T-cell (primary cell): ENCODE measurements at regions not wholly inside any gene's neighbourhood (a gene's known extent, or its start where the extent isn't known, plus 50 kb on each side); places are given as distances from the start of the nearest gene placed in this dataset.
"Not testable (repeated sequence)": the region's sequence is repeated elsewhere in the genome, so short reads cannot be mapped to it uniquely, and the experiment has no call there.

Experiments
- ATAC-seq, 4 experiments: fragments of 200-7000 bp in 3 of 4; fragments of 150-1000 bp in 1 of 4; cut with Tn5 transposase; replicated peaks in 1 of 4; 1 replicate in 3 of 4; 2 replicates in 1 of 4; pipeline ENCODE4 v1.10.0; 2021; ENCODE audit warnings: moderate library complexity in 3 of 4, mild to moderate bottlenecking in 2 of 4, moderate number of reproducible peaks in 1 of 4
- CTCF ChIA-PET, 2 donors: fragments of 300-600 bp; sonication (Branson Sonifier 250); formaldehyde crosslinking; loops; one replicate each; lab custom pipeline; 2022; ENCODE audit warnings: antibody characterized with exemption in 2 of 2; lab: Charles Lee
- POLR2A ChIA-PET, 2 donors: fragments of 300-600 bp; sonication (Branson Sonifier 250); formaldehyde crosslinking; loops; one replicate each; lab custom pipeline; 2022; ENCODE audit warnings: antibody characterized with exemption in 2 of 2; lab: Charles Lee
- DNase-seq, 35 experiments: peaks; one replicate each; pipeline versions ENCODE4 v3.0.0 to v3.0.0-alpha.2; 2013 to 2023
- H3K27ac ChIP-seq: one replicate; pipeline ENCODE4 v1.5.1; 2013; ENCODE audit warnings: low read length
- H3K27me3 ChIP-seq, 2 experiments: replicated peaks in 1 of 2; 1 replicate in 1 of 2; 2 replicates in 1 of 2; pipeline versions ENCODE4 v1.6.1 to v1.7.0; 2013; ENCODE audit warnings: low read length in 1 of 2, mixed read lengths in 1 of 2; ENCODE audit not compliant: control insufficient read depth in 2 of 2, insufficient read depth in 2 of 2; ENCODE audit errors: extremely low read depth in 1 of 2
- H3K36me3 ChIP-seq, 2 donors: 1 replicate in 1 of 2; 2 replicates in 1 of 2; pipeline versions ENCODE4 v1.6.1 to v1.7.0; 2013; ENCODE audit warnings: low read length in 1 of 2; ENCODE audit not compliant: control insufficient read depth in 2 of 2, insufficient read depth in 1 of 2; ENCODE audit errors: extremely low read depth in 1 of 2
- H3K4me1 ChIP-seq, 2 experiments: 1 replicate in 1 of 2; 2 replicates in 1 of 2; pipeline versions ENCODE4 v1.6.1 to v1.7.0; 2013; ENCODE audit warnings: low read length in 2 of 2, mixed read lengths in 1 of 2; ENCODE audit not compliant: insufficient read depth in 2 of 2, control insufficient read depth in 1 of 2; ENCODE audit errors: extremely low read depth in 1 of 2
- H3K4me3 ChIP-seq, 2 donors: 1 replicate in 1 of 2; 2 replicates in 1 of 2; pipeline versions ENCODE4 v1.5.1 to v1.7.0; 2013; ENCODE audit warnings: mild to moderate bottlenecking in 2 of 2, low read length in 1 of 2, moderate library complexity in 1 of 2; ENCODE audit not compliant: control insufficient read depth in 1 of 2; ENCODE audit errors: extremely low read depth in 1 of 2
- H3K9me3 ChIP-seq: 2 replicates; pipeline ENCODE4 v1.7.0; 2013
- H3K27ac Mint-ChIP-seq, 2 donors: one replicate each; pipeline ENCODE4 v1.8.0; 2020 to 2021; ENCODE audit warnings: mild to moderate bottlenecking in 2 of 2, mixed read lengths in 2 of 2
- H3K27me3 Mint-ChIP-seq, 2 donors: one replicate each; pipeline ENCODE4 v1.8.0; 2021 to 2022; ENCODE audit warnings: mixed read lengths in 2 of 2
- H3K36me3 Mint-ChIP-seq: one replicate; pipeline ENCODE4 v1.8.0; 2021; ENCODE audit warnings: mixed read lengths
- H3K4me1 Mint-ChIP-seq, 3 donors: one replicate each; pipeline ENCODE4 v1.8.0; 2020 to 2022; ENCODE audit warnings: mixed read lengths in 3 of 3, mild to moderate bottlenecking in 1 of 3
- H3K4me3 Mint-ChIP-seq, 3 donors: one replicate each; pipeline ENCODE4 v1.8.0; 2020 to 2022; ENCODE audit warnings: mild to moderate bottlenecking in 3 of 3, mixed read lengths in 3 of 3, moderate library complexity in 3 of 3
- H3K9me3 Mint-ChIP-seq, 3 donors: one replicate each; pipeline ENCODE4 v1.8.0; 2020 to 2022; ENCODE audit warnings: mixed read lengths in 3 of 3
- WGBS: methylation state at CpG from one replicate; pipeline ENCODE4 v1.1.5; 2013; ENCODE audit warnings: missing lambda C conversion rate; ENCODE audit not compliant: insufficient coverage; 5-methylcytosine and 5-hydroxymethylcytosine counted together

DNA sequence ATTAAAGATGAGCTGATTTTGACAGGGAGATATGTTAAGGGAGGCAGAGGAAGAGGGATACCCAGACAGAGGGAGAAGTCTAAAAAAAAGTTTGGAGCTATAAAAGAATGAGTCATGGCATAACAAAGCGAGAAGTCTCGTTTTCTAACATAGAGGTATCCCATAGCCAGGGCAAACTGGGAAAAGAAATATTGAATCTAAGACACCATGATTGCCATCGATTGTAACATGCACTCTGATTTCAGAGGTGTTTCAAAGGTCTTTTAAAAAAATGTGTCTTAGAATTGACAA lies 110.7 kb downstream of the MDH1 start:
- Histone ChIP-seq H3K27me3 (no peaks in the 10 kb centered on the region), H3K4me1 (no peaks in the 10 kb centered on the region), H3K9me3 (no peaks in the 10 kb centered on the region), H3K36me3 (no peaks in the 10 kb centered on the region), H3K4me3 (no peak overlapping the region), H3K27ac (no peak overlapping the region)
- CTCF ChIA-PET, result interaction anchor here (0.6 to 2.6 kb wide), 10 partner anchors 76 to 186 kb away, joined by 3 to 47 read pairs (median 6); no protein-coding TSS in a partner anchor
- WGBS, result 82% methylated on average over 3 of the region's 3 CpGs
- no peak overlapping the region for H3K4me3 Mint-ChIP-seq
- no peak overlapping the region for H3K27ac Mint-ChIP-seq
- H3K9me3 Mint-ChIP-seq, result no peaks in the 10 kb centered on the region
- ATAC-seq, result no peak
- POLR2A ChIA-PET, result interaction anchor here (0.7 to 0.9 kb wide), 2 partner anchors 142 to 246 kb away, joined by 3 read pairs; partner anchors contain the start of gene UGP2 (in 1 of the 2)
- no peaks in the 10 kb centered on the region for H3K27me3 Mint-ChIP-seq
- no peak for DNase-seq
- peaks cover 0 to 3% (median 0%) of the 10 kb centered on the region in 3 donors for H3K4me1 Mint-ChIP-seq
- H3K36me3 Mint-ChIP-seq, result no peaks in the 10 kb centered on the region

DNA sequence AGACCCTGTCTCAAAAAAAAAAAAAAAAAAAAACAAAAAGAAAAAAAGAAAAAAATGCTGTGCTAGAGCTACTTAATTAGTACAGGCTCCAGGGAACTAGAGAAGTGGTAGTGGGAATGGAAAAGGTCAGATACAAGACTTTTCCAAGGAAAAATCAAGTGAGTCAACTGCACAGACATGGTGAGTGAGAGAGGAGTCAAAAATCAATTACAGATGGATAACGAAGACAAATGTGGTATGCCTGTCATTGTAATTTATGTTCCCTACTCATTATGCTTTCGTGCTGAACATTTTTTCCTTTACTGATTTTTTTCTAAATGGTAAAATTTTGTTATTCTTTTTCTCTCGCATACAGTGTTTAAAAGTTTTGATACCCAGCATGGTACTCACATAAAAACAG lies 111.5 kb downstream of the MDH1 start:
- H3K4me1 Mint-ChIP-seq, result peaks cover 0 to 3% (median 0%) of the 10 kb centered on the region in 3 donors
- Histone ChIP-seq H3K27ac (no peak overlapping the region), H3K27me3 (no peaks in the 10 kb centered on the region), H3K36me3 (no peaks in the 10 kb centered on the region), H3K9me3 (no peaks in the 10 kb centered on the region), H3K4me1 (no peaks in the 10 kb centered on the region), H3K4me3 (no peak overlapping the region)
- no CpG with 5 or more reads among the region's 3 CpGs for WGBS
- DNase-seq (no peak), ATAC-seq (no peak)
- peaks cover 0 to 1% of the 10 kb centered on the region in 2 donors for H3K27me3 Mint-ChIP-seq
- CTCF ChIA-PET, result interaction anchor here (0.6 to 2.6 kb wide), 6 partner anchors 77 to 162 kb away, joined by 3 to 47 read pairs (median 6); no protein-coding TSS in a partner anchor
- H3K9me3 Mint-ChIP-seq, result no peaks in the 10 kb centered on the region
- no peaks in the 10 kb centered on the region for H3K36me3 Mint-ChIP-seq
- H3K4me3 Mint-ChIP-seq, result no peak overlapping the region
- POLR2A ChIA-PET, result interaction anchor here in 1 of 2 donors (0.6 to 0.9 kb wide), 2 partner anchors 141 to 759 kb away, joined by 3 to 5 read pairs; partner anchors contain the start of gene UGP2
- no peak overlapping the region for H3K27ac Mint-ChIP-seq

DNA sequence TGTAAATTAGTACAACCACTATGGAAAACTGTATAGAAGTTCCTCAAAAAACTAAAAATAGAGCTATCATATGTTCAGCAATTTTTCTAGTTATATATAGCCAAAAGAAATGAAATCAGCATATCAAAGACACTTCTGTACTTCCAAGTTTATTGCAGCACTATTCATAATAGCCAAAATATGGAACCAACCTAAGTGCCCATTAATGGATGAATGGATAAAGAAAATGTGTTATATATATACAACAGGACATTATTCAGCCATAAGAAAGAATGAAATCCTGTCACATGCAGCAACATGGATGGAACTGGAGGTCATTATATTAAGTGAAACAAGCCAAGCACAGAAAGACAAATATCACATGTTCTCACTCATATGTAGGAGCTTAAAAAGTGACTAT lies 112.6 kb downstream of the MDH1 start:
- POLR2A ChIA-PET, result interaction anchor here in 1 of 2 donors (0.6 kb wide), 1 partner anchor 156 kb away, joined by 5 read pairs; no protein-coding TSS in a partner anchor
- CTCF ChIA-PET, result interaction anchor here (0.5 to 1.3 kb wide), 2 partner anchors 63 to 160 kb away, joined by 4 to 5 read pairs; no protein-coding TSS in a partner anchor
- Mint-ChIP-seq H3K4me3 (no peak overlapping the region), H3K4me1 (peaks cover 0 to 3% (median 0%) of the 10 kb centered on the region in 3 donors), H3K27ac (no peak overlapping the region), H3K36me3 (no peaks in the 10 kb centered on the region), H3K9me3 (no peaks in the 10 kb centered on the region), H3K27me3 (peaks cover 0 to 5% of the 10 kb centered on the region in 2 donors)
- Histone ChIP-seq H3K27me3 (no peaks in the 10 kb centered on the region), H3K27ac (no peak overlapping the region), H3K4me3 (no peak overlapping the region), H3K9me3 (no peaks in the 10 kb centered on the region), H3K36me3 (no peaks in the 10 kb centered on the region), H3K4me1 (no peaks in the 10 kb centered on the region)
- DNase-seq, result no peak
- ATAC-seq, result no peak

DNA sequence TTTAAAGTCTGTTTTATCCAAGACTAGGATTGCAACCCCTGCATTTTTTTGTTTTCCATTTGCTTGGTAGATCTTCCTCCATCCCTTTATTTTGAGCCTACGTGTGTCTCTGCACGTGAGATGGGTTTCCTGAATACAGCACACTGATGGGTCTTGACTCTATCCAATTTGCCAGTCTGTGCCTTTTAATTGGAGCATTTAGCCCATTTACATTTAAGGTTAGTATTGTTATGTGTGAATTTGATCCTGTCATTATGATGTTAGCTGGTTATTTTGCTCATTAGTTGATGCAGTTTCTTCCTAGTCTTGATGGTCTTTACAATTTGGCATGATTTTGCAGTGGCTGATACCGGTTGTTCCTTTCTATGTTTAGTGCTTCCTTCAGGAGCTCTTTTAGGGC lies 117.3 kb downstream of the MDH1 start:
- H3K4me1 ChIP-seq, H3K36me3 Mint-ChIP-seq, H3K36me3 ChIP-seq, H3K27ac Mint-ChIP-seq, H3K27me3 ChIP-seq, H3K4me1 Mint-ChIP-seq, DNase-seq, ATAC-seq, H3K9me3 Mint-ChIP-seq, H3K4me3 Mint-ChIP-seq, H3K27ac ChIP-seq, H3K4me3 ChIP-seq, H3K27me3 Mint-ChIP-seq, H3K9me3 ChIP-seq: not testable (repeated sequence)
- ChIA-PET CTCF (interaction anchor here (0.7 kb wide), 2 partner anchors 13 to 70 kb away, joined by 5 to 6 read pairs; no protein-coding TSS in a partner anchor), POLR2A (interaction anchor here in 1 of 2 donors (0.6 to 0.7 kb wide), 2 partner anchors 158 to 168 kb away, joined by 3 to 8 read pairs; no protein-coding TSS in a partner anchor)
- no CpG with 5 or more reads among the region's 3 CpGs for WGBS

DNA sequence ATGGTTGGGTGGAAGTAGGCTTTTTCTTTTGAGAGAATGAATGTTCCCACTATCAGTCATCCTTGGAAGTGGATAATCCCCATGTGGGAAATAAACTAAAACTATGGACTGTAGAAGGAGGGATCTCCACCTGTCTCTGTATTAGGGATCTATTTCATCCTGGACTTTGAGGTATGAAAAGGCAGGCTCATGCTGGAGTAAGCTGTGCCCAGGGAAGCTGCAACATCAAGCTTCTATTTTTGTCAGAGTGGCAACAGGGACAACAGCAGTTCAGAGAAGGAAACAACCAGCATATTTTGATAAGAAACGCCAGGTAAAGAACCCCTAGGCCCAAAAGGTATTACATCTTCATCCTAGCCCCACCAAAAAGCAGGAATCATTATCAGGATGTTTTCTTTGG lies 122.0 kb downstream of the MDH1 start:
- Mint-ChIP-seq H3K36me3 (no peaks in the 10 kb centered on the region), H3K4me3 (no peak overlapping the region), H3K27ac (no peak overlapping the region), H3K9me3 (no peaks in the 10 kb centered on the region), H3K27me3 (peaks cover 0 to 3% of the 10 kb centered on the region in 2 donors), H3K4me1 (no peaks in the 10 kb centered on the region)
- no peak for DNase-seq
- POLR2A ChIA-PET, result interaction anchor here in 1 of 2 donors (0.6 to 0.7 kb wide), 2 partner anchors 157 to 1290 kb away, joined by 3 to 5 read pairs; no protein-coding TSS in a partner anchor
- no peaks in the 10 kb centered on the region for H3K36me3 ChIP-seq
- H3K9me3 ChIP-seq, result no peaks in the 10 kb centered on the region
- H3K4me1 ChIP-seq, result no peaks in the 10 kb centered on the region
- CTCF ChIA-PET, result interaction anchor here in 1 of 2 donors (0.6 to 0.8 kb wide), 2 partner anchors 41 to 150 kb away, joined by 3 to 4 read pairs; no protein-coding TSS in a partner anchor
- ATAC-seq, result no peak
- H3K4me3 ChIP-seq, result no peak overlapping the region
- WGBS, result no CpG with 5 or more reads among the region's 1 CpG
- H3K27me3 ChIP-seq, result peaks cover 0 to 4% of the 10 kb centered on the region in 2 experiments
- H3K27ac ChIP-seq, result no peak overlapping the region

DNA sequence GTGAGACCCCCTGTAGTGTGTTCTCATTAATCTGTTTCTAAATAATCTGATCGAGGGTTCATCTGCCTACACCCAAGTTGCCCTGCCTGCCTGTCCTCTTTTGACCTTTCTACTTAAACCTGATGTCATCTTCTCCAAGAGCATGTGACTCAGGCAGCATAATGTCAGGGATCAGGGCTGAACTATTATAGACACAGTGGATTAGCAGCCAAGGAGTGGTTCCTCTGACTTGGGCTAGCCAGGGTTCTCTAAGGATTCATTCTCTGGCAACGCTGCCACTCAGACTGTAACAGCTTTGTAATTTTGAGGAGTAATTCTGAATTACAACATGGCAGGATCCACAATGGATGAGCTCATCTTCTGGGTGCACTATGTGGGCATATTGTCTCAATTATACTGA lies 124.0 kb downstream of the MDH1 start:
- CTCF ChIA-PET, result no interaction called here

More for the DNA sequence above, 124.0 kb downstream of the MDH1 start:
- Histone ChIP-seq H3K9me3 (no peaks in the 10 kb centered on the region), H3K27me3 (peaks cover 0 to 4% of the 10 kb centered on the region in 2 experiments), H3K36me3 (no peaks in the 10 kb centered on the region), H3K27ac (no peak overlapping the region), H3K4me1 (no peaks in the 10 kb centered on the region), H3K4me3 (no peak overlapping the region)
- ATAC-seq, result no peak
- Mint-ChIP-seq H3K27me3 (peaks cover 2 to 3% of the 10 kb centered on the region in 2 donors), H3K36me3 (no peaks in the 10 kb centered on the region), H3K4me1 (no peaks in the 10 kb centered on the region), H3K4me3 (no peak overlapping the region), H3K9me3 (no peaks in the 10 kb centered on the region), H3K27ac (no peak overlapping the region)
- DNase-seq, result no peak
- POLR2A ChIA-PET, result no interaction called here
- WGBS, result no CpG with 5 or more reads among the region's 2 CpGs
